ENCODE measurements at regions not wholly inside any gene's neighbourhood (a gene's known extent, or its start where the extent isn't known, plus 50 kb on each side); places are given as distances from the start of the nearest gene placed in this dataset.

DNA sequence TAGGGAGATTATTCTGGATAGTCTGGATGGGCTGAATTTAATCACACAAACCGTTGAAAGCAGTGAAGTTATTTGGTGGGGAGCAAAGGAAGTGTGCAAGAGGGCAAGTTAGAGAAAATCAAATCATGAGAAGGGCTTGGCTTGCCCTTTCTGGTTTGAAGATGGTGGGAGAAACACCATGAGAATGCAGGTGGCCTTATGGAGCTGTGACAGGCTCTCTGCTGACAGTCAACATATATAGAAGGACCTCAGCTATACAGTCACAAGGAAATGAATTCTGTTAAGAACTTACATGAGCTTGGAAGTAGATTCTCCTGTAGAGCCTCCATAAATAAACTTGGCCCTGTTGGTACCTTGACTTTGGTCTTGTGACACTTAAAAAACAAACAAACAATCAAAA is 72.3 kb downstream of the GMNC start:
- no peak for DNase-seq

DNA sequence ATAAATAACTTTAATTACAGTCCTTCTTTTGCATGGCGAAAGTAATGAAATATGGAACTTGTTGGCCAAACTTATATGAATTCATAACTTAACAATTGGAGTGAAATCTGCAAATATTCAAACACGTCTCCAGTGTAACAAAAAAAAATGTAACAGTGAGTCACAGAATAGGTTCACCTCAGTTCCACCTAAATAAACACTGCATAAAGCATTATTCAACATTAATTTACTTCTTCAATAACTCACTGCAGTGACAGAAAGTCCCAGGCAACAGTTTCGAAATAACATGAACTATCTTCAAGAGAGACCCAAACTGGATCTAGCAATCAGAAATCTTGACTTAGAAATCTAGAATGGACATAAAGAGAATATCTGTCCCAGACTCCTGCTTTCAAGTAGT is 75.6 kb downstream of the GMNC start:
- no peak for DNase-seq

DNA sequence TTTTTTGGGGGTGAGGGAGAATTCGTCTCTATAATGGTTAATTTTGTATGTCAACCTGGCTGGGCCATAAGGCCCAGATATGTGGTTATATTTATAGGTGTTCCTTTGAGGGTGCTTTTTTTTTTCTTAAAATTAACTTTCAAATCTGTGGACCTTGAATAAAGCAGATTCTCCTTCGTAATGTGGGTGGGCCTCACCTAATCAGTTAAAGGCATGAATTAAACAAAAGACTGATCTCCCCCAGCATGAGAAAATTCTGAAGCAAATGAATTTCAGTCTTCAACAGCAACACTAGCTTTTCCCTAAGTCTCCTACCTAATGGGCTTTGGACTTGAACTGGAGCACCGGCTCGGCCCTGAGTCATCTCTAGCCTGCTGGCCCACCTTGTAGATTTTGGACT is 77.4 kb downstream of the GMNC start:
- DNase-seq: no peak

DNA sequence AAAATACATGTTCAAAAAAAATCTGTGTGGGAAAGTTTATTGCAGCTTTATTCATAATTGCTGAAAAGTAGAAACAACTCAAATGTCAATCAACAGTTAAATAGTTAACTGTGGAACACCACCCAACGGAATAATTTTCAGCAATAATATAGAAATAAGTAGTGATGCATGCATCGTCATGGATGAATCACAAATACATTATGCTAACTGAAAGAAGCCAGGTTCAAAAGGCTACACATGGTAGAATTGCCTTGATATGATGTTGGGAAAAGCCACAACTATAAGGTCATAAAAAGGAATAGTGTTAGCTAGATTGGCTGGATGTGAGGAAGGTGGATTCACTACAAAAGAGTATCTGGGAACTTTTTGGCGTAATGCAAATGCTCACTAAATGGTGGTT is 82.0 kb downstream of the GMNC start:
- no peak for DNase-seq

DNA sequence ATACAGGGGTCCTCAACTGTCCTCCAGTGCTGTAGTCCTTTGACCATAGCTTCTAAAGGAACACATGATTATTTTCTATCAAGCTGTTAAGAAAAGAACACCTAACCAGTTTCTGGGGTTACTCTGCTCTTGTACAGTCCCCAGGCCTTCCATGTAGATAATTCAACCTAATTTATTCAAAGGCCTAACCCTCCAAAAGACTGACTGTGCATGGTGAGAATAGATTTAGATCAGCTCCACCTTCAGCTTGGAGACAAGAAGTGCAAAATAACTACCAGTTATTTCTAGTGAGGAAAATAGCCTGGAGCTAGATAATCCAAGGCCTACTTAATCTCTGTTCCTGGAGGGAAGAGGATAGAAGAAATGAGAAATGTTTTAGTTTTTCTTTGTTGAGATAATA is 87.9 kb downstream of the GMNC start:
- no peak for DNase-seq

DNA sequence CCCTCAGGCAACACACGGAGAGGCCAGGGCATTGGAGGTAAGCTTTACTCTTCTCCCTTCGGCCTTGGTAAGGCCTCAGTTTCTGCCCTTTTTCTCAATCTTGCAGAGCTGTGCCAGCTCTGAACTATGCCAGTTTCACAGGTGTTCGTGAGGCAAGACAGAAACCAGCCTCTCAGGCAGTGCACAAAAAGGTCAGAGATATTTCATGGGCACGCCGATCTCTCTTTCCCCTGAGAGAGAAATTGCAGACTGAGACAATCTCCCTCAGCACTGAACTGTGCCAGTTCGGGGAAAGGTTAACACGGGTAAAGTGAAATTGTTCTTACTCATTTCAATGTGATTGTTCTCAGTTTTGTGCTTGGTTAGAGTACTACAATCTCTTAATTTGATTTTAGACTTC is 88.5 kb downstream of the GMNC start:
- DNase-seq: no peak

DNA sequence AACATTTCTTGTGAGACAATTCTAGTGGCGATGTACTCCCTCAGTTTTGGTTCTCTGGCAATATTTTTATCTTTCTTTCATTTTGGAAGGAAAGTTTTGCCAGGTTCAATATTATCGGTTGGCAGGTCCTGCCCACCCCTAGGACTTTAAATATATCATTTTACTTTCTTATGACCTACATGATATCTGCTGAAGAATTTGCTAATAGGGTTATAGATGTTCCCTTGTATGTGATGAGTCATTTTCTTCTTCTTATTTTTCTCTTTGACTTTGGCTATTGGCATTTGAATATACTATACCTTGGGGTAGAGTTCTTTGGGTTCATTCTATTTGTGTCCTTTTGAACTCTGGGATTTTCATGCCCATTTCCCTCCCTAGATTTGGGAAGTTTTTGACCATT is 89.7 kb downstream of the GMNC start:
- DNase-seq: no peak

DNA sequence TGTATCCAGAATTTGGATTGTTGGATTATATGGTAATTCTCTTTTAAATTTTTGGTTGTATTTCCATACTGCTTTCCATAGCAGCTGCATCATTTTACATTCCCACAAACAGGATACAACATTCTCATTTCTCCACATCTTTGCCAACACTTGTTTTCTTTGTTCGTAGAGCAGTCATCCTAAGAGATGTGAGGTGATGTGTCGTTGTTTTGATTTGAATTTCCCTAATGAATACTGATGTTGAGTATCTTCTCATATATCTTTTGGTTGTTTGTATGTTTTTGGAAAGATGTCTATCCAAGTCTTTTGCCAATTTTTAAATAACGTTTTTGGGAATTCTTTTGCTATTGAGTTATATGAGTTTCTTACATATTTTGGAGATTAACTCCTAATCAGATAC is 93.6 kb downstream of the GMNC start:
- no peak for DNase-seq

DNA sequence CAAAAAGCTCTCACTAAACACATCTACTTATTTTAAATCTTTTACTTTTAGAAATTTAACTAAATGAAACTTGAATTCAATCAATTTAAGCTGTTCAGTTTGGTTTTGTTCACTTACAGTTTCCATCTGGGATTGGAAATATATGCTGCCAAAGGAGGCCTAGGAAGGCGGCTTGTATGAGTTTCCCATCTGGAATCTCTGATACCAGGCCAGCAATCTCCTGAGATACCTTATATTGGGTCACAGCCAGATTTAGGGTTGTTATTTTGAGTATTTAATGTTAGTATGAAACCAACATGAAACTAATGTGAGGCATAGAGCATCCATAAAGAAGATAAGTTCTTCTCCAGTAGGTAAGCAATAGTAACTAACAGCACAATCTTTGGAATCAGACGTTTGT is 94.6 kb downstream of the GMNC start:
- no peak for DNase-seq

DNA sequence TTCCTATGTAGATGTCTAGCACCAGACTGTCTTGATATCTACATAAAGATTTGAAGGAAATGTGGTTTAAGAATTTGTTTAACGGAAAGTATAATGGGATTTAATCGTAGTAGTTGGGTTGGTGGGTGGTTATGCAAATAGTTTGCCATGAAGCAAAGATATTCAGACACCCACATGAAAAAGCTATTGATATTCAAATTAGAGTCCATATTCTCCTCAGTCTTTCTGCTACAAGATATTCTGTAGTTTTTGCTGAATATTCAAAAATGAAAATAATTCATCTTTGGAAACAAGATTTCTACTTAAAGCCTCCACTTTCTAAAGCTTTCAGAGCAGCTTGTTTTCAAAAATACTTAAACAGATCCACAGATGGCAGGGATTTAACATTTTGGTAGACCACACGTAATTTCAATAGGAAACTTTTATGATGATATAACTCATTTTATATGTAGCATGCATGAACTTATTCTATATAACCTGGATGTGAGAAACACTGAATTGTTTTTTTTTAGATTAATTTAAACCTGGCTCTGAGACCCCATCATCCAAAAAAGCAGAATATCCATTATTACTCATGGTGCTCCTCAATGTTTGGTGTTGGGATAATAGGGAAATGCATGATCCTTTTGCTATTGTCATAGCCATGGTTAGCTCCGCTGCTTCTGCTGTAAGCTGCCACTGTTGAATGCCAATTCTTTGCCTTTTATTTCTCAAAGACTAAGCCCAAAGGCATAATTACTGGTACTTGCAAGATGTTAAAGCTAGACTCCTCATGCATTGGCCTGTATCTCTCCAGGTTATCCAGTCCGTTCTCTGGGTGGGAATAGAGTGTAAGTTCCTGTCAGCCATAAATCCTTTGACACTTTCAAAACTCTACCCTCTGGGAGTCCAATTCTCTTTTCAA is 98.0 kb downstream of the GMNC start:
- DNase-seq: no peak

DNA sequence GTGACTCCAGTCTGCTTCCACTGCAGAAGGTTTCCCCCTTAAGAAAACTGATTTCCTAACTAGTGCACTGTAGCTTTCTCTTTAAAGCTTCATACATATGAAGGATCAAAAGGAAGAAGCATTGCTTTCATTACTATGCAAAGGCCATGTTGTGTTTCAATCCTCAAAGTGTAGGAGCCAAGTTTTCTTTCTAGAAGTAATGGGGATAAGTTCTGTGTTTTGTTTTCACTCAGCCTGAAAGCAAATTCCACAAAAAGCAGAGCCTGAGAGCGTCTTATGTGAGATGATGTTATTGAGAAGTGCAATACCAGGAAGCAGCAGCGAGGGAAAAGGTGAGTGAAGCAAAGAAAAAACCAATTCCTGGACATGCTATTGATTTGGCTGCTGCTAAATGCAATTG is 99.7 kb downstream of the GMNC start:
- no peak for DNase-seq

DNA sequence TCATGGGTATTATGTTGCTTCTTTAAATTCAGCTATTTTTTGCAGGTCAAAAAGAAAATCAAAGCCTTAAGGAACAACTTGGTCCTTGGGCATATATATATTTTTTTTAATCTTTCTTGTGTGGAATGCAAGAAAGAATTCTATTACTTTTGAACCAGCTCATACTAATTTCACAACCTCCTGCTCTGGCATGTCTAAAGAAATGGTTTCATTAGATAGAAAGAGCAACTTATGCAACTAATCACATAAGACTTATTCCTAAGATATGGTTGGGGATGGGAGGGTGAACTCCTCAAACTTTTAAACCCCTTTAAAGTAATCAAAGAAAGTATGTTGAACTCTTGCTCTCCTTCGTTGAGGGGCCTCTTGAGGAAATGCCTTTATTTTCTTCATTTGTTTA is 114.9 kb downstream of the GMNC start:
- DNase-seq: no peak

DNA sequence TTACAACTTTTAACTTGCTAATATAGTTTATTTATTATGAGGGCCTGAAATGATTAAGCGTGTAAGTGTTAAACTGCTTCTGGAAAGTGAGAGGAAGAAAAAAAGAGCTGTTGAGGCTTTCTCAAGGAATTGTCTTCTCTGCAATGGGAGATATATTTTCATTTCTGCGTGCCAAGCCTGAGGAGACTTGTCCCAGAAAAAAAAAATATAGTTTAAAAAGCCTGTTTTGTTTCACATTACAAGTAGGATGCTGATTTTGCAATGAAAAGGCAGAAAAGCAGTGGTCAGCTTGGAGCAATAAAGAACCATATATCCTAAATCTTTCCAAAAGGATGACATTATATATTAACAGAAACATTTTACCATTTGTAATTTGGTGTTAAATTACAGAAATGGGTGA is 115.5 kb downstream of the GMNC start:
- DNase-seq: peak; percentile 7 to 11

DNA sequence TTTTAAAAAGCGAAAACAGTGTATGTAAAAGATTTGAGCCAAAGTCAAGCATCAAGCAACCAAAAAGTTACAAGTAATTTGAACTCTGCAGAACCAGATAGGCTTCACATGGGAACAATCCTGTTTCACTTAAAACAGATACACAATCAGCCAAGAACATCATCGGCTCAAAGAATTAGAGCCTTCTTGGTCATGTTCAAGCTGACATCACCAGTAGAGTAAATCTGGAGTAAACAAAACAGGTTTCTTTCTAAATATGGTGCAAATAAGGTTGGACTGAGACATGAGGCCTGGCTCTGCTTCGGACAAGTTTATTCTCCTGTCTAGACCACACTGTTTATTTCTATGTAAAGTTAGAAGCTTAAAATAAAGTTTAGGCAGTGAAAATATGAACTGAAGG is 116.0 kb downstream of the GMNC start:
- no peak for DNase-seq

DNA sequence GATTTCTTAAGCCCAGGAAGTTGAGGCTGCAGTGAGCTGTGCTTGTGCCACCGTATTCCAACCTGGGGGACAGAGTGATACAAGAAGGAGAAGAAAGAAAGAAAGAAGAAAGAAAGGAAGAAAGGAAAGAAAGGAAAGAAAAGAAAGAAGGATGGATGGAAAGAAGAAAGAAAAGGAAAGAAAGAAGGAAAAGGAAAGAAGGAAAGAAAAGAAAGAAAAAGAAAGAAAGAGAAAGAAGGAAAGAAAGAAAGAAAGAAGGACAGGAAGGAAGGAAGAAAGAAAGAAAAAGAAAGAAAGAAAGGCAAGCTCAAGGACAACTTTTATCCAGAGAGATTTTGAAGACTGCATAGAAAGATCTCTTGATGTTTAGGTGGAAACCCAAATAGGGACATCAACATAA is 120.7 kb downstream of the GMNC start:
- no peak for DNase-seq

DNA sequence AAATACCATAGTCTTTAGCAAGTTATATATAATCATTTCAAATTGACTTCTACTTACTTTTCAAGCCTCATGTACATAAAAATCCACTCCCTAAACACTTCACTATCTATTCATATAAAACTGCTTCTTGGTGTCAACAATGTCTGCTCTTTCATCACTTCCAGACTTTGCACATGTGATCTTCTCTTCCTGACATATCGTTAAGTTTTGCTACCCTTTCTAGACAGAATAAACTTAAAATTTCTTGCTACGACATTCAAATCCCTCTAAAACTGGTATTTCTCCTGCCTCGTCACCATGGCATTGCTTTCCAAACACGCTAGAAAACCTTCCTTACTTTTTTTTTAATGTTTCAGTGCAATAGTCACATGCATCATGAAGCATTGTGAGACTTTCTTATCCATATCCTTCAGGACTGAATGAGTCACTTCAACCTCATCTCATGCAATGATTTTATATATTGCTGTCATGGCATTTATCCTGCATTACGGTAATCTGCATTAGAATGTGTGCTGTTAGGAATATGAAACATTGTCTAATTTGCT is 122.8 kb downstream of the GMNC start:
- no peak for DNase-seq

DNA sequence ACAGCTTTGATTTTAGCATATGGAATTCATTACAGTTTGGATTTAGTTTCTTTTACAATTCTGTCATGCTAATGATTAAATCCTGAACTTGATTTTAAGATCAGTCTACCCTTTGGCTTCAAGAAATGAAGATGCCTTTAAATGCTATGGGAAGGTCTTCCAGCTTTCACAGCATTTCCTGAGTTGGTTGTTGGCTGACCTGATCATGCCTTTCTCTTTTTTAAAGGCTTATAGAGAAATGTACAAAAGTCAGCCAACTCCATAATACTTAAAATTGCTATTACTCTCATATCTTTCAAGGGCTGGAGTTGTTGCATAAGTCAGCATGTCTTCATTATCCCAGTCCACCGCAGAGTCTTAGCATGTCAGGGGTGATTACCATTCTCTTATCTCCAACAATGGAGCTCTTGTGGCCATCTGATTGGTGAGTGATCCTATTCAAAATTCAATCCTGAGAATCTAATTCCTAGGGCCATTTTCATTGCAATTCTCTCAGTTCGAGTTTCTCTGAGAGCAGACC is 123.8 kb downstream of the GMNC start:
- DNase-seq: no peak

DNA sequence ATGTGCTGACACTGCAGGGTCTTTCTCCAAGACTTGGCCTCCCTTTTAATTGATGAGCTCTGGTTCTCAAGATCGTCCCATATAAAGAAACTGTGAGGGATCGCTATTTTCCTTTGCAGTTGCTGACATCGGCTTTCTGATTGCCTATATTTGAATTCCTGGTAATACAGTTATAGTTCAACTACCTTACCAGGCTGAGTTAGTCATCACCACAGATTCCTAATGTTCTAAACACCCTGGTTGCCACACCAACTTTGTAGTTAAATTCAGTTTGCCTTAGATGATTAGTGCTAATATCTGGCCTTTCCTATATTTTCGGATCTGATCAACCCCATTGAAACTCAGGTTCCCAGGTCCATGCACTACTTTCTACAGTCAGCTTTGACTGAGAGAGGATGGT is 125.0 kb downstream of the GMNC start:
- DNase-seq: no peak

DNA sequence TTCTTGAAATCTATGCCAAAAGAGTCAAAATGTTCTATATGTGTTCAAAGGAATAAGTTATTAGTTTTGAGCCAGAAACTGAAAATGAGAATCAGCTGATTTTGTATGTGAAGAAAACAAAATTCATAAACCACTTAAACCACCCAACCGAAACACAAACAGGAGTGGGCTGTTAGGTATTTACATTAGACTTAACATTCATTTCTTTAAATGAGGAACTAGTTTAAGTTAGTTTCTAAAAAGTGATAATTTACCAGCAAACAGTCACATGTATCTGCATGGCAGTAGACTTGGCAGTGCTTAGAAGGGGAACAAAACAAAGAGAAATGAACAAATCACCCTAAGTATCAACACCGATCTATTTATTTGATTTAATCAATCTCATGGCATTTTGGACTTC is 128.0 kb downstream of the GMNC start:
- DNase-seq: no peak

DNA sequence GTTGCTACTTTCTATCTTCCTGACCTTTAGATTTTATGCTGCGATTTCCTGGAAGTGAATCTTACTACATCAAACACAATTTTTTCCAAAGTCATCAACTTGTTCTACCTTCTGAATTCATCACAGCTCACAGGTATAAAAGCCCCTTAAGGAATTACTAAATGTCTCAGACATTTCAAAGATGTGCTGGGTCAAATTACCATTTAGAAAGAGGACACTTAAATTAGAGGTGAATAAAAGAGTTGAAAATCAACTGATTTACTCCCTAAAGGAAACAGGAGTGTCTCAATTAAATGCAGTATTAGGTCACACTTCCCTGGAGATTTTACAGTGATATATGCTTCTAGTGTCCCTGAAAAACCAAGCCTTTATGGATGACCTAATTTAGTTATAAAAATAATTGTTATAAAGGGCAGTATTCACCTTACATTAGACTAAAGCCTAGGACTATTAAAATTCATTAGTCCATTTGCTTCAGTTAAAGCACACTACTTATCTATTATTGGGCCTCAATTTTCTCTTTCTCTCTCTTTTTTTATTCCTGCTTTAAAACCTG is 128.8 kb downstream of the GMNC start:
- no peak for DNase-seq

DNA sequence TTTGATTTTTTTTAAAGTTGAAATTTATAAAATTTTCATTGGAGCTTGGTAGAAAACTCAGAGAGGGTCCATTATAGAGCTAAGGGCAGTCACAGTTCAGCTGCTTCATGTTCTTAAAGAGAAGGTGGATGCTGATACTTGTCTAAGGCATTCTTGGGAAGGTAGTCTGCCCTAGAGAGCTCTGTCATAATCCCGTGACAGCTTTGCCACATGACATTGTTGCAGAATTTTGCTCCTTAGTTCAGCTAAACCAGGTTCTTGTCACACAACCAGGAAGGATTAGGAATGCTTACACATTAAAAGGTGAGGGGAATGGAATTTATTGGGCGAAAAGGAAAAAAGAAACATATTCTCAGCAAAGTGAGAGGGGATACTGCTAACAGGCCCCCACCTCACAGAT is 130.9 kb downstream of the GMNC start:
- DNase-seq: no peak

DNA sequence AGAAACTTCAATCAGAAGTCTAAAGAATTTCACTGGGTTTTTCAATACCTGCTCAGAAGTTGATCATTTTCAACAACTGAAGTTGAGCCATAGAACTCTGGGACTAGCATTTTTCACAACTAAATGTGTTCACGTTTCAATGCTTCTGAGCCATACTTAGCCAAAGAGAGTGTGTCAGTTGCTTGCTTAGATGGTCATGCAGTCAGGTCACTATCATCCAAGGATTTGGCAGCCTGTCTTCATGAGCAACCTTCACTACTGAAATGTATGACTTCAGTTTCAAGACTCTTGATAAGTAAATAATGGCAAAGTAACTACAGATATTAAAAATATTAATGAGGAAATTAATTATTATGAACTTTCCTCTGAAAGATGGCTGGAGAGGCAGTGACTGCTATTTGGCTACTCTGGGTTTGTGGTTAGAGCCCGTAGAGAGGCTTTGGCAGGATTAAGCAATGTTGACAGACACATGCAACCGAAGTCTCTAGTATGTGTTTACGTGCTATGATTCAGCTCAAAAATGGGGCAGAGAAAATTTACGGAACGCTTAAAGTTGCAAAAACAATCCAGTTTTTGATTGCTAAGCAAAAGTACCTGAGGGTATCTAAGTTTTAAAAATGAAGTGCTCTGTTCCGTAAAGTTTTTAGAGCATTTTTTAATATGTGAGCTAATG is 133.8 kb downstream of the GMNC start:
- DNase-seq: no peak

All from right lung (tissue), 2 donors.